ENCODE measurements at regions not wholly inside any gene's neighbourhood (a gene's known extent, or its start where the extent isn't known, plus 50 kb on each side); places are given as distances from the start of the nearest gene placed in this dataset. TPM values are rescaled to one million over a fixed set of nuclear protein-coding genes. Genes with fewer than 3 reads are reported as not detected.

Small RNA genes in the stretch of these regions (microRNA-seq; reads per million reads assigned to microRNA genes)
- gene MIR1255B1 (ENCODE audit: borderline microRNAs expressed), result not detected

All from CD8-positive, alpha-beta T cell (primary cell).